Heart left ventricle (tissue), 16 donors: ENCODE measurements at regions not wholly inside any gene's neighbourhood (a gene's known extent, or its start where the extent isn't known, plus 50 kb on each side); places are given as distances from the start of the nearest gene placed in this dataset.
A peak's percentile ranks its signal among the peaks of the same experiment; 100 is the strongest.

Source experiments
- ATAC-seq, 4 donors: fragments of 200-7000 bp; cut with Tn5 transposase; one replicate each; pipeline ENCODE4 v1.9.1; 2020 to 2022; ENCODE audit warnings: moderate library complexity in 4 of 4, mild to moderate bottlenecking in 3 of 4, moderate number of reproducible peaks in 1 of 4
- DNase-seq, 5 donors: peaks; one replicate each; pipeline ENCODE4 v3.0.0-alpha.2; 2020
- H3K27ac ChIP-seq, 12 donors: fragments of 200-600 bp; sonication (generic) in 4 of 12; one replicate each; pipeline versions ENCODE4 v1.5.0 to v1.8.0; 2016 to 2022; ENCODE audit warnings: mild to moderate bottlenecking in 2 of 12
- H3K27me3 ChIP-seq, 9 donors: fragments of 200-600 bp; sonication (generic) in 2 of 9; one replicate each; pipeline versions ENCODE4 v1.5.1 to v1.8.0; 2016 to 2022; ENCODE audit warnings: mild to moderate bottlenecking in 3 of 9
- H3K36me3 ChIP-seq, 9 donors: fragments of 200-600 bp; sonication (generic) in 2 of 9; one replicate each; pipeline versions ENCODE4 v1.5.0 to v1.8.0; 2018 to 2022; ENCODE audit warnings: mild to moderate bottlenecking in 2 of 9
- H3K4me1 ChIP-seq, 12 donors: fragments of 200-600 bp; sonication (generic) in 4 of 12; one replicate each; pipeline versions ENCODE4 v1.5.0 to v1.8.0; 2016 to 2022; ENCODE audit warnings: mild to moderate bottlenecking in 3 of 12
- H3K4me3 ChIP-seq, 12 donors: fragments of 200-600 bp; sonication (generic) in 4 of 12; one replicate each; pipeline versions ENCODE4 v1.5.0 to v1.8.0; 2017 to 2022; ENCODE audit warnings: mild to moderate bottlenecking in 9 of 12, moderate library complexity in 4 of 12
- H3K9me3 ChIP-seq, 12 donors: fragments of 200-600 bp; sonication (generic) in 4 of 12; one replicate each; pipeline versions ENCODE4 v1.5.0 to v1.8.0; 2016 to 2022; ENCODE audit warnings: mild to moderate bottlenecking in 1 of 12
- POLR2A ChIP-seq, 2 donors: fragments of 450-650 bp; IDR thresholded peaks; one replicate each; pipeline ENCODE4 v1.6.1; 2017; ENCODE audit warnings: antibody characterized with exemption in 2 of 2, mild to moderate bottlenecking in 2 of 2, moderate library complexity in 2 of 2
- WGBS, 4 donors: extraction: QIAGEN DNeasy Blood & Tissue Kit in 2 of 4; methylation state at CpG; one replicate each; pipeline versions ENCODE4 v1.1.5 to v1.1.7; 2013 to 2018; 5-methylcytosine and 5-hydroxymethylcytosine counted together
- intact Hi-C, 10 donors: fragments of 100-400 bp; cut with DNase I; formaldehyde crosslinking; loops; one replicate each; pipeline versions ENCODE4 v1.11.1 to v1.14.2; 2022
- TF ChIP-seq, protein P1 (sequence below), 12 donors: fragments of 200-600 bp; sonication (generic) in 4 of 12; IDR thresholded peaks; one replicate each; pipeline versions ENCODE4 v1.5.0 to v1.8.0; 2018 to 2022; ENCODE audit warnings: antibody characterized with exemption in 12 of 12, mild to moderate bottlenecking in 5 of 12
- donor health status: ischemic (EF 13 %, LVEDD 7.1; RV severe dilation, severe dysfunction).
- donor health status: healthy with polysubstance abuse.
- donor health status: DM: no; HTN: yes; CAD: no.
- donor health status: DM: no; HTN: no; CAD: no.
- donor health status: ischemic (EF 25% LVEDD 6.9; RV normal size, moderate dysfunction).
- donor health status: ischemic (EF 25% LVEDD 5.7; RV mildly dilated, moderate dysfunction).
- donor health status: healthy.
- donor health status: DM: yes; HTN: yes; CAD: no.
- donor health status: ischemic (EF 35%, LVEDD 5.7; RV mildly dilated, moderate dysfunction).
- donor health status: nonischemic (EF 11% LVEDD 7.7; RV severe dilation, severe dysfunction).
- donor health status: DM: yes; HTN: yes; CAD: no.
- donor health status: PGD.
- donor health status: ischemic (EF 29% LVEDD 5.4; RV normal size, mild dysfunction).
- donor health status: nonischemic (EF 23%, LVEDD 6.1; RV moderate dilation, normal function).

DNA sequence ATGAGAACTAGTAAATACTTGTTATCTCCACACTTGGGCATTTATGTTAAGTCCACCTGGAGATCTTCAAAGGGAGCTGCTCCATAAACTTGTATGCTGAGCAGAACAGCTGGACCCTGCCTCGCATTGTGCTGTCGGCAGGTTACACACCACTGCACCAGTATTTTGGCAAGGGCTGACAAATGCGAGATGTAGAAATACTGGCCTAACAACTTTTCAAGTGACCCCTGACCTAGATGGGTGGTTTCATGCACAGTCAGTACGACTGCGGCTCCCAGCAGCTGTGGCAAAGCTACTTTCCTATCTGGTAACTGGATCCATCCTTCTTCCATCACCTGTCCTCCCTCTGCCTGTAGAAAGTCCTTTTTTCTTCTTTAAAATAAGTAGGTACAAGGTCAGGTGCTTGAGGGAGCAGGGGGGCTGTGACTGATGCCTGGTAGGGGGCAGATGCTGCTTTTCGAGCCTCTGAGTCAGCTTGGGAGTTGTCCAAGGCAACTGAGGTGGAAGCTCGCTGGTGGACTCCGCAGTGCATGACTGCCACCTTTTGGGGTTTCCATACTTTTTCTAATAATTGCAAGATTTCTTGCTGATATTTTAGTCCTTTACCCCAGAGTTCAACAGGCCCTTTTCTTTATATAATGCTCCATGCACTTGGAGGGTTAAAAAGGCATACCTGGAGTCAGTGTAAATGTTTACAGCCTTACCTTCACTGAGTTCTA, 86.8 kb downstream of the SLC25A15 start:
- no peak for DNase-seq
- Histone ChIP-seq H3K4me3 (no peak overlapping the region), H3K27me3 (no peaks in the 10 kb centered on the region), H3K4me1 (peaks cover 0 to 10% (median 0%) of the 10 kb centered on the region in 12 donors), H3K27ac (no peak overlapping the region), H3K36me3 (peaks cover 0 to 52% (median 3%) of the 10 kb centered on the region in 9 donors), H3K9me3 (peaks cover 0 to 58% (median 32%) of the 10 kb centered on the region in 12 donors)
- no peak for TF ChIP-seq POLR2A (IDR thresholded peaks at IDR 0.05)
- WGBS, 4 donors, result 93 to 97% (median 95%) methylated on average over 8 of the region's 8 CpGs
- ATAC-seq, result no peak
- intact Hi-C loops, result no loop called here

DNA sequence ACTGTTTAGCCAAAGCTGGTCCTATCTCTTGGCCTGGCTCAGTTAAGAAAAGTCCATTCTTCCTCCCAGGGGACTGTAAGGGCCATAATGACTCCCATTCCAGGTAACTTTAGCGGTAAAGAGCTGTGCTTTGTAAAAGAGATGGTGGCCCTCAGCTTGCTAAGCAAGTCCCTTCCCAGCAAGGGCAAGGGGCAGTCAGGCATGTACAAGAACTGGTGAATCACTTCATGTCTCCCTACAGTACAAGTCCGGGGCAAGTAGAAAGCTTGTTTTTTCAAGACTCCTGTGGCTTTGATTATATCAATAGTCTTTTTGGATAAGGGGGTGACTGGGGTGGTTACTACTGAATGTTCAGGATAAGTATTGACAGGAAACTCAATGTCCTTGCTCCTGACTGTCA, 88.9 kb downstream of the SLC25A15 start:
- Histone ChIP-seq H3K27me3 (no peaks in the 10 kb centered on the region), H3K36me3 (peaks cover 0 to 50% (median 3%) of the 10 kb centered on the region in 9 donors), H3K4me3 (no peak overlapping the region), H3K27ac (no peak overlapping the region), H3K9me3 (peaks cover 0 to 37% (median 24%) of the 10 kb centered on the region in 12 donors), H3K4me1 (peaks cover 0 to 10% (median 0%) of the 10 kb centered on the region in 12 donors)
- no peak for DNase-seq
- ATAC-seq, result no peak
- WGBS, 4 donors, result 82 to 100% (median 97%) methylated on average over 2 of the region's 2 CpGs
- intact Hi-C loops, result no loop called here
- TF ChIP-seq POLR2A (IDR thresholded peaks at IDR 0.05), result no peak
- TF ChIP-seq, protein P1, sequence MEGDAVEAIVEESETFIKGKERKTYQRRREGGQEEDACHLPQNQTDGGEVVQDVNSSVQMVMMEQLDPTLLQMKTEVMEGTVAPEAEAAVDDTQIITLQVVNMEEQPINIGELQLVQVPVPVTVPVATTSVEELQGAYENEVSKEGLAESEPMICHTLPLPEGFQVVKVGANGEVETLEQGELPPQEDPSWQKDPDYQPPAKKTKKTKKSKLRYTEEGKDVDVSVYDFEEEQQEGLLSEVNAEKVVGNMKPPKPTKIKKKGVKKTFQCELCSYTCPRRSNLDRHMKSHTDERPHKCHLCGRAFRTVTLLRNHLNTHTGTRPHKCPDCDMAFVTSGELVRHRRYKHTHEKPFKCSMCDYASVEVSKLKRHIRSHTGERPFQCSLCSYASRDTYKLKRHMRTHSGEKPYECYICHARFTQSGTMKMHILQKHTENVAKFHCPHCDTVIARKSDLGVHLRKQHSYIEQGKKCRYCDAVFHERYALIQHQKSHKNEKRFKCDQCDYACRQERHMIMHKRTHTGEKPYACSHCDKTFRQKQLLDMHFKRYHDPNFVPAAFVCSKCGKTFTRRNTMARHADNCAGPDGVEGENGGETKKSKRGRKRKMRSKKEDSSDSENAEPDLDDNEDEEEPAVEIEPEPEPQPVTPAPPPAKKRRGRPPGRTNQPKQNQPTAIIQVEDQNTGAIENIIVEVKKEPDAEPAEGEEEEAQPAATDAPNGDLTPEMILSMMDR (IDR thresholded peaks at IDR 0.05), result no peak

DNA sequence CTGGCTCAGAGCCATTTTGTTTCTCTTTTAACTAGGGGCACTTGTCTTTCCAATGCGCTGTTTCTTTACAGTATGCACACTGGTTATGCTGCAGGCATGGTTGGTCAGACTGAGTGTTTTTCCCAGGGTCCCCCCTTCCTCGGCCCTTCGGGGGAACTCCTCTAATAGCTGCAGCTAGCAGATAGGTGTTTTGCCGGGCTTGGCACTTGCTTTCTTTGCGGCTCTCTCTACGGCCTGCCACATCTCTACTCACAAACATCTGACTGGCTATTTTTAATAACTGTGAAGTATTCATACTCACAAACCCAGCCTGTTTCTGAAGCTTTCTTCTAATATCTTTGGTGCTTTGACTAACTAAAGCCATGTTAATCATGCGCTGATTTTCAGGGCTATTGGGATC, 89.4 kb downstream of the SLC25A15 start:
- peaks cover 0 to 10% (median 0%) of the 10 kb centered on the region in 12 donors for H3K4me1 ChIP-seq
- H3K27me3 ChIP-seq, result no peaks in the 10 kb centered on the region
- DNase-seq, result peak in 1 of 5 donors; percentile 24
- peaks cover 0 to 45% (median 3%) of the 10 kb centered on the region in 9 donors for H3K36me3 ChIP-seq
- WGBS, 4 donors, result 62 to 84% (median 72%) methylated on average over 7 of the region's 7 CpGs
- no peak for TF ChIP-seq POLR2A (IDR thresholded peaks at IDR 0.05)
- TF ChIP-seq, protein P1 (IDR thresholded peaks at IDR 0.05), result no peak
- intact Hi-C loops, result no loop called here
- H3K27ac ChIP-seq, result peak overlapping the region in 1 of 12 donors; percentile 37
- peak in 3 of 4 donors; percentile 58 to 65 (median 64) for ATAC-seq
- peaks cover 0 to 32% (median 20%) of the 10 kb centered on the region in 12 donors for H3K9me3 ChIP-seq
- H3K4me3 ChIP-seq, result no peak overlapping the region
